WTC11 (cell line): ENCODE measurements at regions not wholly inside any gene's neighbourhood (a gene's known extent, or its start where the extent isn't known, plus 50 kb on each side); places are given as distances from the start of the nearest gene placed in this dataset.

Source experiments
- ATAC-seq: fragments of 200-7000 bp; cut with Tn5 transposase; 2 replicates; pipeline ENCODE4 v1.10.0; 2021; ENCODE audit warnings: mild to moderate bottlenecking, moderate library complexity
- CTCF ChIA-PET: fragments of 300-600 bp; sonication (Branson Sonifier 250); formaldehyde crosslinking; loops from one replicate; lab custom pipeline; 2021; ENCODE audit warnings: antibody characterized with exemption; lab: Charles Lee
- POLR2A ChIA-PET: fragments of 350-600 bp; sonication (Branson Sonifier 250); formaldehyde crosslinking; loops from one replicate; lab custom pipeline; 2021; ENCODE audit warnings: antibody characterized with exemption; lab: Charles Lee
- DNase-seq: peaks from one replicate; pipeline ENCODE4 v3.0.0; 2021; ENCODE audit warnings: low spot score
- H3K27ac Mint-ChIP-seq: 2 replicates; pipeline ENCODE4 v1.8.0; 2021; ENCODE audit warnings: mixed read lengths
- H3K27me3 Mint-ChIP-seq: 2 replicates; pipeline ENCODE4 v1.8.0; 2021; ENCODE audit warnings: low read depth, mild to moderate bottlenecking, moderate library complexity, mixed read lengths
- H3K36me3 Mint-ChIP-seq: 2 replicates; pipeline ENCODE4 v1.8.0; 2021; ENCODE audit warnings: mixed read lengths
- H3K4me1 Mint-ChIP-seq: 2 replicates; pipeline ENCODE4 v1.8.0; 2022; ENCODE audit warnings: mixed read lengths
- H3K4me3 Mint-ChIP-seq: 2 replicates; pipeline ENCODE4 v1.8.0; 2021; ENCODE audit warnings: mild to moderate bottlenecking, moderate library complexity, mixed read lengths
- H3K9me3 Mint-ChIP-seq: 2 replicates; pipeline ENCODE4 v1.8.0; 2021; ENCODE audit warnings: mixed read lengths
- AR ChIP-seq: fragments of 250-450 bp; sonication (Bioruptor Pico); IDR thresholded peaks from 2 replicates; pipeline ENCODE4 v1.9.0; 2021; ENCODE audit warnings: mild to moderate bottlenecking
- CBFB ChIP-seq: sonication (generic); formaldehyde crosslinking; IDR thresholded peaks from 2 replicates; pipeline ENCODE4 v1.8.1; 2022; ENCODE audit warnings: mild to moderate bottlenecking, low read depth, missing genetic modification reagents
- CREB1 ChIP-seq: sonication (generic); formaldehyde crosslinking; IDR thresholded peaks from 2 replicates; pipeline ENCODE4 v1.8.0; 2023; ENCODE audit warnings: mild to moderate bottlenecking, missing genetic modification reagents
- ESRRA ChIP-seq: sonication (generic); formaldehyde crosslinking; IDR thresholded peaks from 2 replicates; pipeline ENCODE4 v1.8.1; 2022; ENCODE audit warnings: mild to moderate bottlenecking, missing genetic modification reagents, borderline replicate concordance
- FOXK1 ChIP-seq: sonication (generic); formaldehyde crosslinking; IDR thresholded peaks from 2 replicates; pipeline ENCODE4 v1.8.0; 2022; ENCODE audit warnings: mild to moderate bottlenecking, moderate library complexity, missing genetic modification reagents
- FOXP1 ChIP-seq: sonication (generic); formaldehyde crosslinking; IDR thresholded peaks from 2 replicates; pipeline ENCODE4 v1.8.0; 2022; ENCODE audit warnings: missing genetic modification reagents, mild to moderate bottlenecking, moderate library complexity, borderline replicate concordance
- GRHL2 ChIP-seq: fragments of 250-450 bp; sonication (Bioruptor Pico); IDR thresholded peaks from 2 replicates; pipeline ENCODE4 v1.8.0; 2022; ENCODE audit warnings: mild to moderate bottlenecking, moderate library complexity; ENCODE audit not compliant: insufficient replicate concordance, severe bottlenecking
- HMGA2 ChIP-seq: fragments of 250-450 bp; sonication (Bioruptor Pico); IDR thresholded peaks from 2 replicates; pipeline ENCODE4 v1.4.0; 2021; ENCODE audit warnings: mild to moderate bottlenecking, moderate library complexity
- HMGXB4 ChIP-seq: sonication (generic); formaldehyde crosslinking; IDR thresholded peaks from 2 replicates; pipeline ENCODE4 v1.8.1; 2023; ENCODE audit warnings: mild to moderate bottlenecking, moderate library complexity, missing genetic modification reagents
- KAT7 ChIP-seq: sonication (generic); formaldehyde crosslinking; IDR thresholded peaks from 2 replicates; pipeline ENCODE4 v1.8.1; 2023; ENCODE audit warnings: missing genetic modification reagents, mild to moderate bottlenecking, borderline replicate concordance
- MYBL2 ChIP-seq: sonication (generic); formaldehyde crosslinking; IDR thresholded peaks from 2 replicates; pipeline ENCODE4 v1.8.1; 2023; ENCODE audit warnings: mild to moderate bottlenecking, moderate library complexity, missing genetic modification reagents
- SMAD4 ChIP-seq: sonication (generic); formaldehyde crosslinking; IDR thresholded peaks from 2 replicates; pipeline ENCODE4 v1.8.0; 2022; ENCODE audit warnings: mild to moderate bottlenecking, missing genetic modification reagents
- TEAD4 ChIP-seq: sonication (generic); formaldehyde crosslinking; IDR thresholded peaks from 2 replicates; pipeline ENCODE4 v1.8.0; 2022; ENCODE audit warnings: mild to moderate bottlenecking, missing genetic modification reagents
- TP53 ChIP-seq: sonication (generic); formaldehyde crosslinking; IDR thresholded peaks from 2 replicates; pipeline ENCODE4 v1.8.1; 2023; ENCODE audit warnings: mild to moderate bottlenecking, missing genetic modification reagents
- ZNF138 ChIP-seq: sonication (generic); formaldehyde crosslinking; conservative IDR thresholded peaks from 2 replicates; pipeline ENCODE4 v1.8.1; 2022; ENCODE audit warnings: mild to moderate bottlenecking, moderate library complexity, missing genetic modification reagents
- ZNF219 ChIP-seq: sonication (generic); formaldehyde crosslinking; IDR thresholded peaks from 2 replicates; pipeline ENCODE4 v1.8.0; 2023; ENCODE audit warnings: missing genetic modification reagents, mild to moderate bottlenecking, borderline replicate concordance
- ZNF232 ChIP-seq: sonication (generic); formaldehyde crosslinking; IDR thresholded peaks from 2 replicates; pipeline ENCODE4 v1.8.0; 2022; ENCODE audit warnings: mild to moderate bottlenecking, missing genetic modification reagents
- ZNF263 ChIP-seq: sonication (generic); formaldehyde crosslinking; IDR thresholded peaks from 2 replicates; pipeline ENCODE4 v1.8.1; 2022; ENCODE audit warnings: low read depth, mild to moderate bottlenecking, moderate library complexity, missing genetic modification reagents
- ZNF281 ChIP-seq: sonication (generic); formaldehyde crosslinking; IDR thresholded peaks from 2 replicates; pipeline ENCODE4 v1.8.0; 2023; ENCODE audit warnings: mild to moderate bottlenecking, missing genetic modification reagents
- ZNF317 ChIP-seq: sonication (generic); formaldehyde crosslinking; IDR thresholded peaks from 2 replicates; pipeline ENCODE4 v1.8.1; 2023; ENCODE audit warnings: low read depth, mild to moderate bottlenecking, moderate library complexity, missing genetic modification reagents, borderline replicate concordance
- ZNF532 ChIP-seq: fragments of 250-450 bp; sonication (Bioruptor Pico); IDR thresholded peaks from 2 replicates; pipeline ENCODE4 v1.9.0; 2021; ENCODE audit warnings: mild to moderate bottlenecking, borderline replicate concordance
- ZSCAN18 ChIP-seq: fragments of 250-450 bp; sonication (Bioruptor Pico); IDR thresholded peaks from 2 replicates; pipeline ENCODE4 v2.1.2; 2022; ENCODE audit warnings: mild to moderate bottlenecking, moderate library complexity

- Mint-ChIP-seq H3K36me3 (no peaks in the 10 kb centered on the region), H3K9me3 (no peaks in the 10 kb centered on the region), H3K4me3 (no peak overlapping the region), H3K27me3 (no peaks in the 10 kb centered on the region), H3K4me1 (no peaks in the 10 kb centered on the region), H3K27ac (no peak overlapping the region)
- TF ChIP-seq FOXP1 (CRISPR knock-in tag) (no peak), FOXK1 (CRISPR knock-in tag) (no peak), ESRRA (CRISPR knock-in tag) (no peak), ZSCAN18 (CRISPR knock-in tag) (no peak), ZNF317 (CRISPR knock-in tag) (no peak), GRHL2 (CRISPR knock-in tag) (no peak), ZNF219 (CRISPR knock-in tag) (no peak), CBFB (no peak), ZNF138 (CRISPR knock-in tag) (no peak), TP53 (CRISPR knock-in tag) (no peak), KAT7 (CRISPR knock-in tag) (no peak), HMGXB4 (CRISPR knock-in tag) (no peak)
- ChIA-PET POLR2A (no interaction called here), CTCF (no interaction called here)
- no peak for ATAC-seq
- no peak for DNase-seq
Measured at GRCh38 chr13:22468824-22469223, 712.0 kb upstream of the SGCG start.

GRCh38 chr13:22469452-22469851, 711.3 kb upstream of the SGCG start:
- Mint-ChIP-seq H3K27me3 (no peaks in the 10 kb centered on the region), H3K36me3 (no peaks in the 10 kb centered on the region), H3K27ac (no peak overlapping the region), H3K9me3 (no peaks in the 10 kb centered on the region), H3K4me1 (no peaks in the 10 kb centered on the region), H3K4me3 (no peak overlapping the region)
- DNase-seq (no peak), ATAC-seq (no peak)
- ChIA-PET CTCF (no interaction called here), POLR2A (no interaction called here)
- TF ChIP-seq HMGA2 (CRISPR knock-in tag) (no peak), ZNF263 (CRISPR knock-in tag) (no peak), TEAD4 (CRISPR knock-in tag) (no peak), CREB1 (CRISPR knock-in tag) (no peak), ZNF138 (CRISPR knock-in tag) (no peak), MYBL2 (CRISPR knock-in tag) (no peak), SMAD4 (no peak), ZNF532 (no peak), AR (CRISPR knock-in tag) (no peak), ZNF281 (CRISPR knock-in tag) (no peak), ZSCAN18 (CRISPR knock-in tag) (no peak), ZNF232 (CRISPR knock-in tag) (no peak), FOXK1 (CRISPR knock-in tag) (no peak)
